Lower leg skin (tissue), 4 donors: ENCODE measurements at regions not wholly inside any gene's neighbourhood (a gene's known extent, or its start where the extent isn't known, plus 50 kb on each side); places are given as distances from the start of the nearest gene placed in this dataset.

Source experiments
- DNase-seq, 2 donors: peaks; one replicate each; pipeline ENCODE4 v3.0.0-alpha.2; 2019; ENCODE audit warnings: low spot score in 2 of 2
- H3K4me3 ChIP-seq: fragments of 200-600 bp; sonication (generic); 2 replicates; pipeline ENCODE4 v1.5.1; 2017; ENCODE audit warnings: mild to moderate bottlenecking, low read depth; ENCODE audit not compliant: poor library complexity, severe bottlenecking
- POLR2A ChIP-seq, 2 donors: fragments of 450-650 bp; IDR thresholded peaks; one replicate each; pipeline ENCODE4 v1.6.1; 2016 to 2017; ENCODE audit warnings: antibody characterized with exemption in 2 of 2, mild to moderate bottlenecking in 1 of 2, moderate library complexity in 1 of 2
- WGBS, 2 donors: methylation state at CpG; one replicate each; pipeline ENCODE4 v1.1.5; 2018; 5-methylcytosine and 5-hydroxymethylcytosine counted together
- intact Hi-C: fragments of 100-400 bp; cut with DNase I; formaldehyde crosslinking; loops from one replicate; pipeline ENCODE4 v1.15.0; 2023; ENCODE audit warnings: low total_unique reads
- TF ChIP-seq, protein P1 (sequence below), 3 donors: fragments of 450-650 bp; IDR thresholded peaks; one replicate each; pipeline ENCODE4 v1.5.1; 2016; ENCODE audit warnings: antibody characterized with exemption in 3 of 3, mild to moderate bottlenecking in 3 of 3, moderate library complexity in 2 of 3

DNA sequence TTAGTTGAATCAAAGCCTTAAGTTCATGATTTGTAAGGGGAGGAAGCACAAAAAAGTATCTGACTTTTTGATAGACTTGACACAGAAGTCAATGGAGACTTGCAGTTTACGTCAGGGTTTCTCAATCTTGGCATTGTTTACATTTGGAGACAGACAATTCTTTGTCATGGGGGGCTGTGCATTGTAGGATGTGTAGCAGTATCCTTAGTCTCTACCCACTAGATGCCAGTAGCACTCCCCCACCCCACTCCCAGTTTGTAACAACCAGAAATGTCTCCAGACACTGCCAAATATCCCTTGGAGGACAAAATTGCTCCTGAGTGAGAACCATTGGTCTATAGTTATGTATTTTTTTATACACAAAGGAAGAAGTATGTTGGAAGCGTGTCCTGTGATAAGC, 434.1 kb downstream of the RFPL4B start:
- TF ChIP-seq, protein P1, sequence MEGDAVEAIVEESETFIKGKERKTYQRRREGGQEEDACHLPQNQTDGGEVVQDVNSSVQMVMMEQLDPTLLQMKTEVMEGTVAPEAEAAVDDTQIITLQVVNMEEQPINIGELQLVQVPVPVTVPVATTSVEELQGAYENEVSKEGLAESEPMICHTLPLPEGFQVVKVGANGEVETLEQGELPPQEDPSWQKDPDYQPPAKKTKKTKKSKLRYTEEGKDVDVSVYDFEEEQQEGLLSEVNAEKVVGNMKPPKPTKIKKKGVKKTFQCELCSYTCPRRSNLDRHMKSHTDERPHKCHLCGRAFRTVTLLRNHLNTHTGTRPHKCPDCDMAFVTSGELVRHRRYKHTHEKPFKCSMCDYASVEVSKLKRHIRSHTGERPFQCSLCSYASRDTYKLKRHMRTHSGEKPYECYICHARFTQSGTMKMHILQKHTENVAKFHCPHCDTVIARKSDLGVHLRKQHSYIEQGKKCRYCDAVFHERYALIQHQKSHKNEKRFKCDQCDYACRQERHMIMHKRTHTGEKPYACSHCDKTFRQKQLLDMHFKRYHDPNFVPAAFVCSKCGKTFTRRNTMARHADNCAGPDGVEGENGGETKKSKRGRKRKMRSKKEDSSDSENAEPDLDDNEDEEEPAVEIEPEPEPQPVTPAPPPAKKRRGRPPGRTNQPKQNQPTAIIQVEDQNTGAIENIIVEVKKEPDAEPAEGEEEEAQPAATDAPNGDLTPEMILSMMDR (IDR thresholded peaks at IDR 0.05) = no peak
- TF ChIP-seq POLR2A (IDR thresholded peaks at IDR 0.05) = no peak
- no peak overlapping the region for H3K4me3 ChIP-seq
- intact Hi-C loops = no loop called here
- WGBS, 2 donors = 75 to 76% methylated on average over 2 of the region's 2 CpGs
- no peak for DNase-seq

DNA sequence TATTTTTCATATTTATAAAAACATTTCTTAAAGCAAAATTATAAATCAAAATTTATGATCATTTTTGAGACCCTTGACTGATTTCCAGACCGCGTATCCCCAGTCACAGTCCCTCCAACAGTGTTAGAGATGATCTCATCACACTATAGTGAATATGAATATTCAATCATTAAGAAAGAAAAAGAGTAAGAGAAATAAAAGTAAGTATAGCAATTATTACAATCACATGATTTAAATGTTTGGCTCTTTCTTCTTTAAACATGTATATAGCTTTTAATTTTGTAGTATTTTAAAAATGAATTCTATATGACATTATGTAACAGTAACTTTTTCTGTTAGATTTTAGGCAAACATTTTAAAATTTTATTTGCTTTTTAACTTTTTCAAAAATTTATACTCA, 438.3 kb downstream of the RFPL4B start:
- TF ChIP-seq, protein P1 (IDR thresholded peaks at IDR 0.05) = no peak
- no peak for TF ChIP-seq POLR2A (IDR thresholded peaks at IDR 0.05)
- no peak overlapping the region for H3K4me3 ChIP-seq
- DNase-seq = no peak
- intact Hi-C loops = no loop called here
- WGBS, 2 donors = 94 to 98% methylated on average over 2 of the region's 2 CpGs

- no peak for TF ChIP-seq POLR2A (IDR thresholded peaks at IDR 0.05)
- TF ChIP-seq, protein P1 (IDR thresholded peaks at IDR 0.05) = no peak
- no peak overlapping the region for H3K4me3 ChIP-seq
- no peak for DNase-seq
- intact Hi-C loops = no loop called here
- 86 to 90% methylated on average over 2 of the region's 2 CpGs for WGBS, 2 donors
These were observed 439.7 kb downstream of the RFPL4B start for GRCh38 chr6:112786801-112787200.

- no peak for TF ChIP-seq POLR2A (IDR thresholded peaks at IDR 0.05)
- TF ChIP-seq, protein P1 (IDR thresholded peaks at IDR 0.05) = no peak
- 78 to 84% methylated on average over 6 of the region's 6 CpGs for WGBS, 2 donors
- H3K4me3 ChIP-seq = no peak overlapping the region
- intact Hi-C loops = no loop called here
- no peak for DNase-seq
These were observed 440.2 kb downstream of the RFPL4B start for GRCh38 chr6:112787371-112787770.

GRCh38 chr6:112795316-112795715, 448.2 kb downstream of the RFPL4B start:
- intact Hi-C loops = no loop called here
- 79 to 86% methylated on average over 1 of the region's 1 CpG for WGBS, 2 donors

GRCh38 chr6:112796712-112797111, 449.6 kb downstream of the RFPL4B start:
- TF ChIP-seq, protein P1 (IDR thresholded peaks at IDR 0.05) = no peak
- TF ChIP-seq POLR2A (IDR thresholded peaks at IDR 0.05) = no peak
- WGBS, 2 donors = 93% methylated on average over 1 of the region's 1 CpG
- DNase-seq = no peak
- intact Hi-C loops = no loop called here
- no peak overlapping the region for H3K4me3 ChIP-seq

More at GRCh38 chr6:112795316-112795715, 448.2 kb downstream of the RFPL4B start:
- TF ChIP-seq, protein P1 (IDR thresholded peaks at IDR 0.05) = no peak
- no peak for TF ChIP-seq POLR2A (IDR thresholded peaks at IDR 0.05)
- no peak overlapping the region for H3K4me3 ChIP-seq
- no peak for DNase-seq
